Prostate gland (tissue), 2 donors: ENCODE measurements at regions not wholly inside any gene's neighbourhood (a gene's known extent, or its start where the extent isn't known, plus 50 kb on each side); places are given as distances from the start of the nearest gene placed in this dataset.

Experiments used
- CTCF ChIP-seq, 4 experiments: fragments of 200-600 bp in 2 of 4; fragments of 450-650 bp in 2 of 4; sonication (generic) in 2 of 4; IDR thresholded peaks; 1 replicate in 3 of 4; 2 replicates in 1 of 4; pipeline ENCODE4 v1.5.1; 2016 to 2019; ENCODE audit warnings: antibody characterized with exemption in 4 of 4, mild to moderate bottlenecking in 2 of 4, moderate library complexity in 2 of 4
- POLR2AphosphoS5 ChIP-seq: sonication (generic); formaldehyde crosslinking; IDR thresholded peaks from one replicate; pipeline ENCODE4 v1.6.1; 2017; ENCODE audit warnings: antibody characterized with exemption

GRCh38 chr2:195317550-195317949 is 339.5 kb upstream of the SLC39A10 start:
- TF ChIP-seq CTCF (IDR thresholded peaks at IDR 0.05) (no peak), POLR2AphosphoS5 (no peak)
